ENCODE measurements at regions not wholly inside any gene's neighbourhood (a gene's known extent, or its start where the extent isn't known, plus 50 kb on each side); places are given as distances from the start of the nearest gene placed in this dataset.

DNA sequence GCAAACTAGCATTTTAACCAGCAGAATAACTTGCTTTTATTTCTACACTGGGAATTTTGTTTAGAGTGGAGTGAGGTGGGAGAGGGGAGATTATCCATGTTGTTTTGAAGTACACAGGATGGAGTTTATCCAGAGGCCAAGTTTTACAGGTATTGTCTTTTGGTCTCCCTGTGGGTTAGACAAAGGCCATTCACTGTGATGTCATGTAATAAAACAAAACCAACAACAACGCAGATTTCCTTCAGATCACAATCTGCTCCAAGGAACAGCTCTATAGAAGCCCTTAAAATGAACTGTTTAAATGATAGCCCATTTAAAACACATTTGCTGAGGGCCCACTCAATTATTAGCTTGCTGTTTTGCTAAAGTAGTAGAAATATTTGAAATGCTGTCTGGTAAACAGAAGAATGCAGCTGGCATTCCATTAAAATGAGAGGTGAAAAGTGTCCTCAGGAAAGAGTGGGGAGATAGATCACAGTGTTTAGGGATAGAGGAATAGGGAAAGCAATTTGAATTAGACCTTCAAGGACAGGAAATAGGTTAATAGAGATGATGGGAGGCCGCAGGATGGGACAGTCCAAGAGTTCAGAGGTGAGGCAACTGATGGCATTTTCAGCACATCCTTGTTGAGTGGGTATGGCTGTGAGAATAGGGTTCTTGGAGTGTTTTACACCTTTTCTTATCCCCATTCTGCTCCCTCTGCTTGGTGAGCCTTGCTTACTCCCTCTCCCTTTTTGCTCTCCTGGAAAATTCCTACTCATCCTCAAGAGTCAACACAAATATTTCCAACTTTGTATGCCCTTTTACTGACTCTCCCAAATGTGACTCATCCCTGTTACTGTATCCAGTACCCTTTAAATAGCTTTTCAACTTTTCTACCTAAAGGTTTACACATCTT, 140.1 kb upstream of the NR3C1 start:
- H3K36me3 ChIP-seq: no peaks in the 10 kb centered on the region
- 38 to 76% methylated on average over 2 of the region's 2 CpGs for WGBS, 2 donors
- no peak overlapping the region for H3K27ac ChIP-seq
- intact Hi-C loops (cut with DNase I): no loop called here
- no peak overlapping the region for H3K4me3 ChIP-seq
- no peak for DNase-seq
- peaks cover 0 to 5% (median 1%) of the 10 kb centered on the region in 4 donors for H3K9me3 ChIP-seq
- H3K27me3 ChIP-seq: no peaks in the 10 kb centered on the region
- TF ChIP-seq, protein P1, sequence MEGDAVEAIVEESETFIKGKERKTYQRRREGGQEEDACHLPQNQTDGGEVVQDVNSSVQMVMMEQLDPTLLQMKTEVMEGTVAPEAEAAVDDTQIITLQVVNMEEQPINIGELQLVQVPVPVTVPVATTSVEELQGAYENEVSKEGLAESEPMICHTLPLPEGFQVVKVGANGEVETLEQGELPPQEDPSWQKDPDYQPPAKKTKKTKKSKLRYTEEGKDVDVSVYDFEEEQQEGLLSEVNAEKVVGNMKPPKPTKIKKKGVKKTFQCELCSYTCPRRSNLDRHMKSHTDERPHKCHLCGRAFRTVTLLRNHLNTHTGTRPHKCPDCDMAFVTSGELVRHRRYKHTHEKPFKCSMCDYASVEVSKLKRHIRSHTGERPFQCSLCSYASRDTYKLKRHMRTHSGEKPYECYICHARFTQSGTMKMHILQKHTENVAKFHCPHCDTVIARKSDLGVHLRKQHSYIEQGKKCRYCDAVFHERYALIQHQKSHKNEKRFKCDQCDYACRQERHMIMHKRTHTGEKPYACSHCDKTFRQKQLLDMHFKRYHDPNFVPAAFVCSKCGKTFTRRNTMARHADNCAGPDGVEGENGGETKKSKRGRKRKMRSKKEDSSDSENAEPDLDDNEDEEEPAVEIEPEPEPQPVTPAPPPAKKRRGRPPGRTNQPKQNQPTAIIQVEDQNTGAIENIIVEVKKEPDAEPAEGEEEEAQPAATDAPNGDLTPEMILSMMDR (IDR thresholded peaks at IDR 0.05): no peak
- TF ChIP-seq EP300 (IDR thresholded peaks at IDR 0.05): no peak
- no peak for TF ChIP-seq POLR2A (IDR thresholded peaks at IDR 0.05)
- no peak for TF ChIP-seq POLR2AphosphoS5 (IDR thresholded peaks at IDR 0.05)
- peaks cover 0 to 10% (median 3%) of the 10 kb centered on the region in 4 donors for H3K4me1 ChIP-seq

- DNase-seq: no peak
- intact Hi-C loops (cut with DNase I): no loop called here
- 89 to 91% methylated on average over 3 of the region's 3 CpGs for WGBS, 2 donors
Observed at GRCh38 chr5:143542798-143543144, 139.3 kb upstream of the NR3C1 start.

DNA sequence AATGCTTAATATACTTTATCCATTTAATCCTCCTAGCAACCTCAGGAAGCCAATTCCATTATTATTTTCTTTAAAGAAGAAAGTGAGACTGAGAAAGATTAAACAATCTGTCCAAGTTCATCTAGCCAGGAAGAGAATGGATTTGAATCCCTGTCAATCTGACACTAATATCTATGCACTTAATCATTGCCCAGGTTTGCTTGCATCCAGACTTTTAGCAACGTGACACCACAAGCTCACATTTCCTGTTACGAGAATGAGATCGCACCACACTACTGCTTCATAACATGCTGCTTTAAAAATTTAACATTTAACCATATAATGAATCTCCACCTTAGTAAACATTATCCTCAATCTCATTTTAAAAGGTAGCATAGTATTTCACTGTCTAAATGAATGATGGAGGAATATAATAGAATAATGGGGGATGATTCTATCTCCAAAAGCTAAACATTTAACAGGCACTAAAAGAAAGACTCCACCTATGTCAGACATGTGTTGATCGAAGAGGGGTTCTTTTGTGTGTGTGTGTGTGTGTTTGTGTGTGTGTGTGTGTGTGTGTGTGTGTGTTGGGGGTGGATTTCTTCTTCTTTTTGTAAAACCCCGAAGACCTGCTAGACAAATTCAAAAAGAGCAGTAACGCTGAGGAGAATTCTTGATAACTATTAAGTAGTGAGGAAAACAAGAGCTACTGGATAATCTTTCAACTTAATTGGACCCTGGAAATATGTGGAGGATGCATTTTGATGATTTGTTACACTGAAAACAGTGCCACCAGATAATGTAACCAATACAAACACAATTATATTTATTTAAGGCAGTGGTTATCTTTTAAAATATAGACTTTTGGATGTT, 138.7 kb upstream of the NR3C1 start:
- intact Hi-C loops (cut with DNase I): no loop called here
- Histone ChIP-seq H3K9me3 (peaks cover 0 to 5% (median 0%) of the 10 kb centered on the region in 4 donors), H3K4me3 (no peak overlapping the region), H3K36me3 (no peaks in the 10 kb centered on the region), H3K4me1 (peaks cover 0 to 10% (median 3%) of the 10 kb centered on the region in 4 donors), H3K27me3 (no peaks in the 10 kb centered on the region), H3K27ac (no peak overlapping the region)
- no peak for DNase-seq
- WGBS, 2 donors: 77 to 83% methylated on average over 6 of the region's 6 CpGs
- TF ChIP-seq EP300 (IDR thresholded peaks at IDR 0.05) (no peak), POLR2AphosphoS5 (IDR thresholded peaks at IDR 0.05) (no peak), POLR2A (IDR thresholded peaks at IDR 0.05) (no peak)
- TF ChIP-seq, protein P1 (IDR thresholded peaks at IDR 0.05): no peak

More at GRCh38 chr5:143542798-143543144, 139.3 kb upstream of the NR3C1 start:
- Histone ChIP-seq H3K9me3 (peaks cover 0 to 5% (median 1%) of the 10 kb centered on the region in 4 donors), H3K27ac (no peak overlapping the region), H3K4me1 (peaks cover 0 to 10% (median 3%) of the 10 kb centered on the region in 4 donors), H3K4me3 (no peak overlapping the region), H3K27me3 (no peaks in the 10 kb centered on the region), H3K36me3 (no peaks in the 10 kb centered on the region)
- TF ChIP-seq POLR2AphosphoS5 (IDR thresholded peaks at IDR 0.05) (no peak), EP300 (IDR thresholded peaks at IDR 0.05) (no peak), POLR2A (IDR thresholded peaks at IDR 0.05) (no peak)
- TF ChIP-seq, protein P1 (IDR thresholded peaks at IDR 0.05): no peak

DNA sequence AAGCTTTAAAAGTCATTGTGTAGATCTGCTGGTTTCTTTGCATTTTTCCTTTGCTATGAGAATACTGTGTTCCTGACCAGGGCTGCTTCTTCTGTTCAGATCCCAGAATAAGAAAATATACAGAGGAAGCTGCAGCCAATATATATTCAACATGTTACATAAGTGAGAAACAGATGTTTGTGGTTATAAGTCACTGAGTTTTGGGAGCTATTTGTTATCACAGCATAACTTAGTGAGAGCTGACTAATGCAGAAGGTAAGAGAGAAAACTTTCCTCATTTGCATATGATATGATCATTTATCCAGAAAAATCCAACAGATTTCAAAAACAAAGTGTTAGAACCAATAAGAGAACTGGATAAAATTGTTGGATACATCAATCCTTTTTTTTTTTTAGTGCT, 136.3 kb upstream of the NR3C1 start:
- H3K4me1 ChIP-seq: peaks cover 0 to 17% (median 8%) of the 10 kb centered on the region in 4 donors
- no peak overlapping the region for H3K27ac ChIP-seq
- no peak overlapping the region for H3K4me3 ChIP-seq
- DNase-seq: no peak
- intact Hi-C loops (cut with DNase I): no loop called here
- peaks cover 0 to 5% (median 0%) of the 10 kb centered on the region in 4 donors for H3K9me3 ChIP-seq
- TF ChIP-seq EP300 (IDR thresholded peaks at IDR 0.05): no peak
- no peaks in the 10 kb centered on the region for H3K36me3 ChIP-seq
- no peaks in the 10 kb centered on the region for H3K27me3 ChIP-seq

GRCh38 chr5:143537056-143537455, 133.6 kb upstream of the NR3C1 start:
- 97 to 98% methylated on average over 2 of the region's 2 CpGs for WGBS, 2 donors
- H3K27ac ChIP-seq: no peak overlapping the region
- H3K36me3 ChIP-seq: no peaks in the 10 kb centered on the region
- H3K4me3 ChIP-seq: no peak overlapping the region
- no peak for DNase-seq
- intact Hi-C loops (cut with DNase I): no loop called here
- H3K9me3 ChIP-seq: peaks cover 0 to 5% (median 0%) of the 10 kb centered on the region in 4 donors
- no peak for TF ChIP-seq EP300 (IDR thresholded peaks at IDR 0.05)
- no peak for TF ChIP-seq POLR2A (IDR thresholded peaks at IDR 0.05)
- TF ChIP-seq, protein P1 (IDR thresholded peaks at IDR 0.05): no peak
- TF ChIP-seq POLR2AphosphoS5 (IDR thresholded peaks at IDR 0.05): no peak
- H3K4me1 ChIP-seq: peaks cover 0 to 13% (median 9%) of the 10 kb centered on the region in 4 donors
- no peaks in the 10 kb centered on the region for H3K27me3 ChIP-seq

Measured in sigmoid colon (tissue), 6 donors.